ENCODE measurements at regions not wholly inside any gene's neighbourhood (a gene's known extent, or its start where the extent isn't known, plus 50 kb on each side); places are given as distances from the start of the nearest gene placed in this dataset.

- peak; percentile 35 for DNase-seq
These were observed 191.9 kb downstream of the ARL4C start for GRCh38 chr2:234304950-234305349.

- no peak for DNase-seq
These were observed 194.3 kb downstream of the ARL4C start for GRCh38 chr2:234302664-234302991.

GRCh38 chr2:234300932-234301823, 195.7 kb downstream of the ARL4C start:
- no peak for DNase-seq

GRCh38 chr2:234300391-234300925, 196.4 kb downstream of the ARL4C start:
- DNase-seq: no peak

- no peak for DNase-seq
These were observed 198.0 kb downstream of the ARL4C start for GRCh38 chr2:234298918-234299317.

DNA sequence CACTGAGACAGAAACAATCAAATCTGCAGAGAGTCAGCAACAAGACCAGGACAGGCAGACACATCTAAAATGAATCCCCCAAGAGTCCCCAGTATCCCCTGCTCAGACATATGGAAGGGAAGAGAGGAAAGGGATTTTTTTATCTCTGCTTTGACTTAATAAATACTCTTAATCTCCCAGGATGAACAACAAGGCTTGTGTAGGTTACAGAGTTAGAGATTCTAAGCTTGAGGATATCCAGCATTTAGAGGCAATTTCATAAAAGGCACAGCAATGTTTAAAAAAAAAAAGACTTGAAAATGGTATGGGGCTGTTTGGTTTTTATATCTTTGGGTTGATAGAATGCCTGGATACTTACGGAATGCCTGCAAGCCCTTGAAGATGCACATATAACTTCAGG, 199.9 kb downstream of the ARL4C start:
- no peak for DNase-seq

GRCh38 chr2:234293973-234294372, 202.9 kb downstream of the ARL4C start:
- no peak for DNase-seq

DNA sequence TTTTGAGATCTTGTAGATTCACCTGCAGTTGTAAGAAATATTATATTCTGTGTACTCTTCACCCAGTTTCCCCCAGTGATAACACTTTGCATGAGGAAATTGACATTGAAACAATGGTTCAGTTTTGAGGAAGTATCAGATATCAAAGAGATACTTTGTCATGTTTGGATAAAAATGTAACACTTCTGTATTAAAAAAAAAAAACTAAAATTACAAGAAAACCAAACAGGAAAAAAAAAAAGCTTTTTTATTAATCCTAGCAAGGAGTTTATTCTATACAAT, 204.0 kb downstream of the ARL4C start:
- DNase-seq: no peak

- no peak for DNase-seq
These were observed 204.5 kb downstream of the ARL4C start for GRCh38 chr2:234292205-234292961.

DNA sequence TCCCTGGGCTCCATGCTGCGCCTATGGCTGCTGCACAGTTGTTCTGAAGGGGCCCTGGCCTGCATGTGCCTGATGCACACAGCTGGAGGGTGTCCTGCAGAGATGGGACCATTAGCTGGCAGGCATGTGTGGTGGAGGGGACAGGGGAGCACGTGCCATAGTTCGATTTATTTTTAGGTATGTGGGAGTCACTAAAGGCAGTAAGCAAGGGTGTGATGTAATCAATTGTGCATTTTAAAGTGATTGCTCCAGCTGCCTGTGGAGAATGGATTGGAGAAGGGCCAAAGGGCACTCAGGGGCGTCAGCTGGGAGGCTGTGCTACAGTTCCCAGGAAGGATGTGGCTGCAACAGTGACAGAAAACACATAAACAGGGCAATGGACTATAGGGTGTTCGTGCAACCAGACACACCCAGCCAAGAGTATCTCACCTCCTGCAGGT, 205.1 kb downstream of the ARL4C start:
- DNase-seq: peak; percentile 25

DNA sequence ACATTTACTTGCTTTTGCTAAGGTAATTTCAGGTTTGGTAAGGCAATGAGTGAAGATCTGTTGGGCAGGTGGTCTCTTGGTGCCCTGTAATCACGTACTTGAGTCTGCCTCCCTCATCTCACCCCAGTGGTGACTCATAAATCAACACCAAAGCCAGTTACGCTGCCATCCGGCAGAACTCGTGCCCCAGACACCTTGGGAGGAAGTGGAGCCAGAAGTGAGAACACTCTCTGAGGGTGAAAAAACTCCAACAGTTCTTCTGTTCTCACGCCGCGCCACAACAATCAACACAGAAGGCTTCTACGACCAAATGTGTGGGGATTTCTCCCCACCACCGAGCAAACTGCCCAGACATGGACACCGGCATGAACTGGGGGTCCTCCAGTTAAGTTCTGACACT, 206.2 kb downstream of the ARL4C start:
- DNase-seq: no peak

- peak; percentile 51 for DNase-seq
These were observed 206.9 kb downstream of the ARL4C start for GRCh38 chr2:234289834-234290590.

GRCh38 chr2:234288974-234289455, 207.9 kb downstream of the ARL4C start:
- peak; percentile 15 for DNase-seq

GRCh38 chr2:234287650-234288049, 209.2 kb downstream of the ARL4C start:
- DNase-seq: no peak

DNA sequence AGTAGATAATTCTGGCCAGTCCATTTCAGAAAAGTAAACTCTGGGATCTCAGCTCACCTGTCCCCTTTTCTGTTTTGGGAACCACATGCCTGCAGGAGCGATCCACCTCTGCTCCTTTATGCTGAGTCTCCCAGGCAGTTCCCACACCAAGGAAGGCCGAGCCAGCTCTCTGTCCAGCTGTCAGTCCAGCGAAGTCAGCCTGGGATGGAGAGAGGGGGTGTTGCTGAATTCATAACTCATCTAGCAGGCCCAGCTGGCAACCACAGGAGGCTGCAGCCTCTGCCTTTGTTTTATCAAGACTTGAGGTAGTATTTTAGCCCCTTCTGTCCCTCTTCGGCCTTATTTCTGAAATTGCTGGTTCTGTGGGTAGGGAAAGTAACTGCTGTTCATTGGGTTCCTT, 209.9 kb downstream of the ARL4C start:
- no peak for DNase-seq

DNA sequence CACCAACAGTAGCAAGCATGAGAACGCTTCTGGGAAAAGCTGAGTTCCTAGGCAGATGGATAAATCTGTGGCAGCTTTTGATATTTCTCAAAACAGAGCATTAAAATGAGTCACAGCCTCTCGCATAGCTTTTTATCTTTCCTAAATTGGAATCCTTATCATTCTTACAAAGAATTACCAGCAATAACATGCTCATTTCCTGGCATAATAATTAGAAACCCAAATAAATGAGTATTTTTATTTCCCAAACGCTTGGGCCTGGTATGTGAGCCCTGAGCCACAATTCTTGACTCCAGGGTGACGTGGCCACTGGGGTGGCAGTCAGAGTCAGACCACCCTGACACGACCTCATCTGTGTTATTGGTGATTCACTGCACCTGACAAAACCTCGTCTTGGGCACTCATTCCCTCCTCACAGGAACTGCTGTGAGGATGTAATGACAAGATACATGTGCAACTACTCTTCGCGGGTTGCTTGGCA, 210.7 kb downstream of the ARL4C start:
- DNase-seq: no peak

GRCh38 chr2:234285541-234285940, 211.3 kb downstream of the ARL4C start:
- no peak for DNase-seq

DNA sequence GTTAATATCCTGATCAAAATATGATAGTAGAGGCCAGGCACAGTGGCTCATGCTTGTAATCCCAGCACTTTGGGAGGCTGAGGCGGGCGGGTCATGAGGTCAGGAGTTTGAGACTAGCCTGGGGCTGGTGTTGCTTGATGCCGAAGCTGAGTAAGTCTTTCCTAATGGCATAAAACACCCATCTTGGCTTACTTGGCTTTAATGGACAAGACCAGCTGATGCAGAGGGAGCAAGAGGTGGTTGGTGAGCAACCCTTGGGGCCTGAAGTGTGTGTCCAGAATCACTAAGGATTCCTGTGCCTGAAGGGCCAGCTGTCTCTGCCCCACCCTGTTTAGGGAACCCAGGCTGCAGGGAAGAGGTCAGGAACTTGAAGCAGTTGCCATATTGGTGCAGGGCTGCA, 217.2 kb downstream of the ARL4C start:
- no peak for DNase-seq

GRCh38 chr2:234278556-234279255, 218.2 kb downstream of the ARL4C start:
- no peak for DNase-seq

GRCh38 chr2:234275515-234275914, 221.4 kb downstream of the ARL4C start:
- DNase-seq: no peak

- no peak for DNase-seq
These were observed 222.8 kb downstream of the ARL4C start for GRCh38 chr2:234273887-234274584.

All from kidney glomerular epithelial cell (primary cell).